ENCODE measurements at regions not wholly inside any gene's neighbourhood (a gene's known extent, or its start where the extent isn't known, plus 50 kb on each side); places are given as distances from the start of the nearest gene placed in this dataset.
"Not testable (repeated sequence)": the region's sequence is repeated elsewhere in the genome, so short reads cannot be mapped to it uniquely, and the experiment has no call there.

- DNase-seq (ENCODE audit: extremely low read depth, low read depth), result no peak
Observed at GRCh38 chr7:85285527-85285926, 98.7 kb upstream of the SEMA3D start.

GRCh38 chr7:85275204-85275603 lies 88.3 kb upstream of the SEMA3D start:
- no peak for DNase-seq (ENCODE audit: extremely low read depth, low read depth)

GRCh38 chr7:85274454-85274853 lies 87.6 kb upstream of the SEMA3D start:
- DNase-seq (ENCODE audit: extremely low read depth, low read depth), result no peak

DNA sequence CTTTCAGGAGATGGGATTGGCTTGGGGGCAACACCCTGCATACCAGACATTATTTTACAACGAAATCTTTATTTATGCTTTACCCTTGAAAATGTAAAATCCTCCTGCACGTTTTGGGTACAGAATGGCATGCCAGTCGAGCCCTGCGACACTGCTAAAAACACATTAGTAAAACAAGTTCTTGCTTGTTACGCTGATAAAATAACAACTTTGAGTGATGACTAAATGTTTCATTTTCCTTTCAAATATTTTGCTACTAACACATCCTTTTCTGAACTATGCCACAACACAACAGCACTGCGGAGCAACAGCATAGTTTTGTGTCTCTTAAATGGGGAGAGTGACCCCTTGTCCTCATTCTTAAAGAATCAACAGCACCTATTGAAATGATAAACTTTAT lies 76.0 kb upstream of the SEMA3D start:
- DNase-seq (ENCODE audit: extremely low read depth, low read depth), result no peak

DNA sequence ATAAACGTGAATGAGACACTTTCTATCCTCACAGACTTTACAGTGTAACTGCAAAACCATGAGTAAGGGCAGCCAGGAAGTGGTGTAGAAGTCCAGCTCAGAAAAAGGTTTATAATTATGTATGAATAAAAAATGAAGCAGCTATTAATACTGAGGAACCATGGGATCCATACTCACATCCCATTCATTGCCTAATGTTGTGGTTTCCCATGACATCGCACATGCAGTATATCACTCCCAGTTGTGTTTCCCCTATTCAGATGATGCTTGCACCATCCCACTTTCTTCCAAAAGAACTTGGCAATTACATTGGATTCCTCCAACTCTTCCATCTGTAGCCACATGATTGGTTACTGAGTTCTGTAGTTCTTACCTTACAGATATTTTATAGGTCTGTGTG lies 74.5 kb upstream of the SEMA3D start:
- no peak for DNase-seq (ENCODE audit: extremely low read depth, low read depth)

- DNase-seq (ENCODE audit: extremely low read depth, low read depth), result not testable (repeated sequence)
Observed at GRCh38 chr7:85249787-85250186, 62.9 kb upstream of the SEMA3D start.

DNA sequence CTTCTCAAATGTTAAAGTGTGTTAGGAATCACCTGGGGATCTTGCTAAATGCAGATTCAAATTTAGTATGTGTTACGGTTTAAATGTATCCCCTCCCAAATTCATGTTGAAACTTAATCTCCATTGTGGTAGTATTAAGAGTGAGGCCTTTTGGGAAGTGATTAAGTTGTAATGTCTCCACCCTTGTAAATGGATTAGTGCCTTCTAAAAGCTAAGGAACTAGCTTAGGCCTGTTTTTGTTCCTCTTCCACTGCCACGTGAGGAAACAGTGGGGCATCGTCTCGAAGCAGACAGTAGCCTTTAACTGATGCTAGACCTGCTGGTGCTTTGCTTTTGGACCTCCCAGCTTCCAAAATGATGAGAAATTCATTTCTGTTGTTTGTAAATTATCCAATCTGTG lies 52.3 kb upstream of the SEMA3D start:
- no peak for DNase-seq (ENCODE audit: extremely low read depth, low read depth)

GRCh38 chr7:85237721-85238120 lies 50.9 kb upstream of the SEMA3D start:
- DNase-seq (ENCODE audit: extremely low read depth, low read depth), result no peak

Small RNAs in the stretch of these regions (small RNA-seq; reads per million reads assigned to genes)
- 0 reads per million in 2 experiments for gene DYNLL1P7

Measured in NCI-H460 (cell line).